ENCODE measurements at regions not wholly inside any gene's neighbourhood (a gene's known extent, or its start where the extent isn't known, plus 50 kb on each side); places are given as distances from the start of the nearest gene placed in this dataset.

DNA sequence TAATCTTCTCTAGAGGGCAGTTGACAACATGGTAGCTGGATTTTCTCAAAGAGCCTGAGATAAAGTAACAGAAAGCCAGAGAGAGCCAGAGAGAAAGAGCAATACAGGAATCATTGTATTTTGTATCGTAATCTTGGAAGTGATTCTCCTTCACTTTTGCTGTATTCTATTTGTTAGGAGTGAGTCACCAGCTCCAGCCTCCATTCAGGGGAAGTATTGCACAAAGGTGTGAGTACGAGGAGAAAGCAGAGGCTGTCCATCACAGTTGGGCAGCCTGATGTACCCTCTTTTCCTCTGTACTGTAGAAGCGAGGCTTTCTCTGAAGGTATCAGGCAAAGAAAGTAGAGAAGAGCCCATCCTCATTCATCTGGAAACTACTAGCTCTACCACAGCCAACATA lies 176.8 kb downstream of the KCNS3 start:
- H3K36me3 ChIP-seq (ENCODE audit: control insufficient read depth, insufficient read depth, low read length): no peaks in the 10 kb centered on the region
- H3K4me3 ChIP-seq (ENCODE audit: low read depth, low read length): no peak overlapping the region
- TF ChIP-seq CTCF (IDR thresholded peaks at IDR 0.05): no peak
- H3K4me2 ChIP-seq (ENCODE audit: low read length): no peak overlapping the region
- no peaks in the 10 kb centered on the region for H3K27me3 ChIP-seq (ENCODE audit: control insufficient read depth, insufficient read depth, low read length)
- no peaks in the 10 kb centered on the region for H3K79me2 ChIP-seq
- no peak overlapping the region for H2AFZ ChIP-seq
- no peak overlapping the region for H3K27ac ChIP-seq
- H3K4me1 ChIP-seq: no peaks in the 10 kb centered on the region
- no peaks in the 10 kb centered on the region for H3K9me3 ChIP-seq (ENCODE audit: control insufficient read depth, low read length)
- H3K9ac ChIP-seq: no peak overlapping the region

- no peaks in the 10 kb centered on the region for H3K36me3 ChIP-seq (ENCODE audit: control insufficient read depth, insufficient read depth, low read length)
- H3K4me3 ChIP-seq (ENCODE audit: low read depth, low read length): no peak overlapping the region
- H3K9me3 ChIP-seq (ENCODE audit: control insufficient read depth, low read length): no peaks in the 10 kb centered on the region
- H3K4me1 ChIP-seq: no peaks in the 10 kb centered on the region
- H3K79me2 ChIP-seq: no peaks in the 10 kb centered on the region
- no peak overlapping the region for H3K4me2 ChIP-seq (ENCODE audit: low read length)
- H3K9ac ChIP-seq: no peak overlapping the region
- H2AFZ ChIP-seq: no peak overlapping the region
- TF ChIP-seq CTCF (IDR thresholded peaks at IDR 0.05): no peak
- H3K27me3 ChIP-seq (ENCODE audit: control insufficient read depth, insufficient read depth, low read length): no peaks in the 10 kb centered on the region
- H3K27ac ChIP-seq: no peak overlapping the region
Measured at GRCh38 chr2:18050001-18050400, 171.5 kb downstream of the KCNS3 start.

DNA sequence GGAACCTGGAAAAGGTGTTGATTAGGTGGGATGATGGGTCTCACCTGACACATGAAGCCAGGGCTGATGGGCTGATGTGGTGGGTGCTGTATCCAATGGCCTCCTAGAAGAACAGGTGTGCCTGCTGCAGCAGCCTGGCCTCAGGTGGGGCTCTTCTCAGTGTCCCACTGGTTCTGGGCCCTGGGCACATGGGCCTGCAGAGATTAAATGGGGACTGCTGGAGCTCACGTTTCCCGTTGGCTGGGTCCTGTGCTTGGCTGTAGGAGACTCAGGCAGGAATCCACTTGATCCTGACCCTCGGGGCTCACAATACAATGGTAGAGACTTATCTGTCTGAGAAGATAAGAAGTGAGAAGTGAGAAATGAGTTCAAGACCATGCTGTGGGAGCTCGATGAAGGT lies 170.9 kb downstream of the KCNS3 start:
- no peaks in the 10 kb centered on the region for H3K79me2 ChIP-seq
- no peaks in the 10 kb centered on the region for H3K9me3 ChIP-seq (ENCODE audit: control insufficient read depth, low read length)
- no peaks in the 10 kb centered on the region for H3K36me3 ChIP-seq (ENCODE audit: control insufficient read depth, insufficient read depth, low read length)
- H3K4me3 ChIP-seq (ENCODE audit: low read depth, low read length): no peak overlapping the region
- no peaks in the 10 kb centered on the region for H3K27me3 ChIP-seq (ENCODE audit: control insufficient read depth, insufficient read depth, low read length)
- no peak overlapping the region for H3K27ac ChIP-seq
- H3K4me2 ChIP-seq (ENCODE audit: low read length): no peak overlapping the region
- no peaks in the 10 kb centered on the region for H3K4me1 ChIP-seq
- TF ChIP-seq CTCF (IDR thresholded peaks at IDR 0.05): no peak
- H2AFZ ChIP-seq: no peak overlapping the region
- H3K9ac ChIP-seq: no peak overlapping the region

DNA sequence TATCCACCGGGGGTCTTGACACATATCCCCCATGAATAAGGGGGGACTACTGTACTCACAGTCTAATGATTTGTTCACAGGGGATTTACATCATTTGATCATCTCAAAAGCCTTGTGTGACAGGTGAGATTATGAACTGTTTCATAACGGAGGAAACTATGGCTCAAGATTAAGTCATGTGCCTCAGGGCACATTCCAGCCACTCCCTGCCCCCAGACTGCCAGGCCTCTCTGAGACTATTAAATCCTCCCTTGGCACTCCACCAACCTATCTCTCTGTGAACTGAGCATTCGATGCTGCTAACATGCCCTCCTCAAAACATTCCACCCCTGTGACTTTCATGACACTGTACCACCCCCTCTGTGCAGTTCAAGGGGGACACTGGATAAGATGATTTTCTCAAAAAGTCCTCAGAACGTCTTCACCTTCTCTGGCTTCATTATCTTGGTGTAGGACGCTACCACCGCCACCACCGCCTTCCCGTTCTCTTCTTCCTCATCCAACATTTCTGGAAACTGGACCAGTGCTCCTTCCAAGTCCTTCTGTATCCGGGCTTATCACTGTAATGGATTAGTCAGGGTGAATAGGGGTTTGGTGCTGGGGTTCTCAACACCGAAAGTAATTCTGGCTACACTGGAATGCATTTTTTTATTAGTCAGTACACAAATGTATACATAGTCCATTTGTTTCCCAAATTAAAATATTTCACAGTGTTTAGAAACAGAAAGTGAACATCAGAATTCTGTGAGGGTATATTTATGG lies 169.6 kb downstream of the KCNS3 start:
- Histone ChIP-seq H3K9me3 (ENCODE audit: control insufficient read depth, low read length) (no peaks in the 10 kb centered on the region), H3K36me3 (ENCODE audit: control insufficient read depth, insufficient read depth, low read length) (no peaks in the 10 kb centered on the region), H3K4me1 (no peaks in the 10 kb centered on the region), H3K4me3 (ENCODE audit: low read depth, low read length) (no peak overlapping the region), H3K9ac (no peak overlapping the region), H3K27me3 (ENCODE audit: control insufficient read depth, insufficient read depth, low read length) (no peaks in the 10 kb centered on the region), H3K27ac (no peak overlapping the region), H3K79me2 (no peaks in the 10 kb centered on the region), H2AFZ (no peak overlapping the region), H3K4me2 (ENCODE audit: low read length) (no peak overlapping the region)
- TF ChIP-seq CTCF (IDR thresholded peaks at IDR 0.05): no peak

- Histone ChIP-seq H2AFZ (no peak overlapping the region), H3K9ac (no peak overlapping the region), H3K4me3 (ENCODE audit: low read depth, low read length) (no peak overlapping the region), H3K4me1 (no peaks in the 10 kb centered on the region), H3K4me2 (ENCODE audit: low read length) (no peak overlapping the region), H3K36me3 (ENCODE audit: control insufficient read depth, insufficient read depth, low read length) (no peaks in the 10 kb centered on the region), H3K27me3 (ENCODE audit: control insufficient read depth, insufficient read depth, low read length) (no peaks in the 10 kb centered on the region), H3K79me2 (no peaks in the 10 kb centered on the region), H3K27ac (no peak overlapping the region), H3K9me3 (ENCODE audit: control insufficient read depth, low read length) (no peaks in the 10 kb centered on the region)
- no peak for TF ChIP-seq CTCF (IDR thresholded peaks at IDR 0.05)
Measured at GRCh38 chr2:18047213-18047611, 168.7 kb downstream of the KCNS3 start.

All from parathyroid adenoma (tissue), 2 donors.